IMR-90 (cell line): ENCODE measurements at regions not wholly inside any gene's neighbourhood (a gene's known extent, or its start where the extent isn't known, plus 50 kb on each side); places are given as distances from the start of the nearest gene placed in this dataset.
"Not testable (repeated sequence)": the region's sequence is repeated elsewhere in the genome, so short reads cannot be mapped to it uniquely, and the experiment has no call there.

Experiments used
- ATAC-seq: fragments of 200-7000 bp; cut with Tn5 transposase; 2 replicates; pipeline ENCODE4 v1.9.1; 2020; ENCODE audit warnings: low read depth, mild to moderate bottlenecking, moderate library complexity
- BruUV-seq: library from RNA; stranded (reverse); fragments of 400-500 nt; replicated peaks from 2 replicates; lab custom pipeline; 2021; lab: Mats Ljungman, UMichigan
- CTCF ChIA-PET: fragments of 300-600 bp; formaldehyde crosslinking; extraction: SDS; loops from one replicate; lab custom pipeline; 2021; ENCODE audit warnings: antibody characterized with exemption; lab: Yijun Ruan, JAX
- POLR2A ChIA-PET: fragments of 300-600 bp; sonication (Branson Sonifier 250); formaldehyde crosslinking; loops from one replicate; lab custom pipeline; 2022; ENCODE audit warnings: antibody characterized with exemption; ENCODE audit not compliant: unreplicated experiment; lab: Charles Lee
- DNase-seq: peaks from one replicate; pipeline ENCODE4 v3.0.0; 2013
- H2AFZ ChIP-seq: replicated peaks from 2 replicates; pipeline ENCODE3; 2013; ENCODE audit warnings: low read length, mild to moderate bottlenecking; ENCODE audit not compliant: poor library complexity
- H2AK5ac ChIP-seq: 2 replicates; pipeline ENCODE4 v1.6.1; 2013; ENCODE audit warnings: low read depth, low read length, inconsistent platforms
- H2AK9ac ChIP-seq: replicated peaks from 2 replicates; pipeline ENCODE3; 2013; ENCODE audit warnings: mild to moderate bottlenecking, low read depth, low read length, moderate library complexity; ENCODE audit not compliant: poor library complexity
- H2BK120ac ChIP-seq: 2 replicates; pipeline ENCODE4 v1.6.1; 2013; ENCODE audit warnings: low read depth, low read length, inconsistent platforms
- H2BK15ac ChIP-seq: 3 replicates; pipeline ENCODE4 v1.6.1; 2013; ENCODE audit warnings: low read depth, low read length, inconsistent platforms
- H2BK20ac ChIP-seq: 2 replicates; pipeline ENCODE4 v1.6.1; 2013; ENCODE audit warnings: low read depth, mild to moderate bottlenecking, inconsistent platforms, low read length, moderate library complexity
- H2BK5ac ChIP-seq: 2 replicates; pipeline ENCODE4 v1.6.1; 2013; ENCODE audit warnings: mild to moderate bottlenecking, low read depth, low read length, inconsistent platforms; ENCODE audit not compliant: poor library complexity, severe bottlenecking
- H3K14ac ChIP-seq: replicated peaks from 2 replicates; pipeline ENCODE4 v1.6.1; 2013; ENCODE audit warnings: low read depth, low read length, inconsistent platforms
- H3K18ac ChIP-seq: 2 replicates; pipeline ENCODE4 v1.6.1; 2013; ENCODE audit warnings: low read depth, low read length, control low read depth
- H3K23ac ChIP-seq: 2 replicates; pipeline ENCODE4 v1.6.1; 2013; ENCODE audit warnings: low read depth, low read length, inconsistent platforms
- H3K27ac ChIP-seq: 2 replicates; pipeline ENCODE4 v1.5.1; 2013; ENCODE audit warnings: mild to moderate bottlenecking, control low read depth, low read length; ENCODE audit not compliant: insufficient read depth
- H3K27me3 ChIP-seq: 2 replicates; pipeline ENCODE4 v1.6.1; 2013; ENCODE audit warnings: low read length; ENCODE audit not compliant: control insufficient read depth, insufficient read depth
- H3K36me3 ChIP-seq: 2 replicates; pipeline ENCODE4 v1.6.1; 2013; ENCODE audit warnings: low read length, mixed read lengths; ENCODE audit not compliant: control insufficient read depth, insufficient read depth
- H3K4ac ChIP-seq: 2 replicates; pipeline ENCODE4 v1.6.1; 2013; ENCODE audit warnings: low read depth, low read length, inconsistent platforms
- H3K4me1 ChIP-seq: 2 replicates; pipeline ENCODE4 v1.6.1; 2013; ENCODE audit warnings: low read length, mixed read lengths; ENCODE audit not compliant: control insufficient read depth, insufficient read depth
- H3K4me2 ChIP-seq: 2 replicates; pipeline ENCODE4 v1.6.1; 2013; ENCODE audit warnings: low read depth, mild to moderate bottlenecking, control low read depth, low read length, moderate library complexity
- H3K4me3 ChIP-seq: 2 replicates; pipeline ENCODE4 v1.5.1; 2013; ENCODE audit warnings: low read depth, mild to moderate bottlenecking, control low read depth, low read length, moderate library complexity; ENCODE audit not compliant: insufficient read depth
- H3K56ac ChIP-seq: 2 replicates; pipeline ENCODE4 v1.6.1; 2013; ENCODE audit warnings: low read length, inconsistent platforms; ENCODE audit not compliant: insufficient read depth; ENCODE audit errors: extremely low read depth
- H3K79me1 ChIP-seq, 2 experiments: 2 replicates each; pipeline ENCODE4 v1.6.1; 2013; ENCODE audit warnings: low read length in 2 of 2, inconsistent platforms in 1 of 2, low read depth in 1 of 2
- H3K9ac ChIP-seq: 2 replicates; pipeline ENCODE4 v1.6.1; 2013; ENCODE audit warnings: low read depth, low read length, control low read depth
- H3K9me1 ChIP-seq: 2 replicates; pipeline ENCODE4 v1.6.1; 2013; ENCODE audit warnings: low read length, inconsistent platforms; ENCODE audit not compliant: insufficient read depth
- H3K9me3 ChIP-seq: 2 replicates; pipeline ENCODE4 v1.6.1; 2013; ENCODE audit warnings: low read length; ENCODE audit not compliant: control insufficient read depth, insufficient read depth
- H4K20me1 ChIP-seq: 2 replicates; pipeline ENCODE4 v1.6.1; 2013; ENCODE audit warnings: low read length, inconsistent platforms; ENCODE audit not compliant: insufficient read depth
- H4K5ac ChIP-seq: 2 replicates; pipeline ENCODE4 v1.6.1; 2013; ENCODE audit warnings: mild to moderate bottlenecking, low read depth, low read length, control low read depth
- H4K8ac ChIP-seq, 2 experiments: 2 replicates each; pipeline ENCODE4 v1.6.1; 2013; ENCODE audit warnings: low read depth in 2 of 2, low read length in 2 of 2, control low read depth in 1 of 2, inconsistent platforms in 1 of 2
- H4K91ac ChIP-seq: 2 replicates; pipeline ENCODE4 v1.6.1; 2013; ENCODE audit warnings: low read depth, low read length, inconsistent platforms; ENCODE audit not compliant: insufficient read depth
- WGBS, 2 experiments: methylation state at CpG; one replicate each; pipeline versions ENCODE4 v1.1.5 to v1.1.7; 2013; ENCODE audit warnings: missing lambda C conversion rate in 2 of 2; ENCODE audit not compliant: insufficient read length in 1 of 2; ENCODE audit errors: extremely low coverage in 2 of 2; 5-methylcytosine and 5-hydroxymethylcytosine counted together
- dilution Hi-C: fragments of 300-500 bp; cut with HindIII; formaldehyde crosslinking; loops from one replicate; pipeline ENCODE4 v1.14.3; 2018; ENCODE audit warnings: low sequenced_read_pairs; ENCODE audit not compliant: unreplicated experiment
- in situ Hi-C: fragments of 300-500 bp; cut with MboI; formaldehyde crosslinking; loops from 3 replicates; pipeline ENCODE4 v1.14.3; 2019; ENCODE audit warnings: low sequenced_read_pairs, inconsistent platforms, mixed read lengths
- intact Hi-C: fragments of 100-400 bp; cut with micrococcal nuclease; formaldehyde crosslinking; loops from 2 replicates; pipeline ENCODE4 v1.10.0; 2022

DNA sequence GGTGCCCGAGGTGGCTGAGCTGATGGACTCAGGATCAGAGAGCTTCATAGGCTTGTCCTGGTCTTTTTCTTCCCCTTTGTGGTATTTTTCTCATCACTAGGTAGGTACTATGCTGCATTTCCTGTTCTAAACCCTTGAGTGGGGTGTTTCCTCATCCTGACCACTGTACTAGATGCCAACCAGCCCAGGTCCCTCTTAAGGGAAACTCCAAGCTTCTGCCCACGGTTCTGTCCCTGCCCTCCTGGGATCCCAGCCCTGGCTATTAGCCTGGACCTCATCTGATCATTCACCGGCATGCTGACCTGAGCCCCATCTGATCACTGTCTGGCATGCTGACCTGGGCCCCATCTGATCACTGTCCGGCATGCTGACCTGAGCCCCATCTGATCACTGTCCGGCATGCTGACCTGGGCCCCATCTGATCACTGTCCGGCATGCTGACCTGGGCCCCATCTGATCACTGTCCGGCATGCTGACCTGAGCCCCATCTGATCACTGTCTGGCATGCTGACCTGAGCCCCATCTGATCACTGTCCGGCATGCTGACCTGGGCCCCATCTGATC is 207.6 kb downstream of the NDUFA10 start:
- POLR2A ChIA-PET, BruUV-seq, H2AFZ ChIP-seq, H2BK20ac ChIP-seq, H4K91ac ChIP-seq, H2AK5ac ChIP-seq, H2BK120ac ChIP-seq, H3K27me3 ChIP-seq, H2BK5ac ChIP-seq, DNase-seq, H3K4me3 ChIP-seq, intact Hi-C loops, H3K4me2 ChIP-seq, H3K9ac ChIP-seq, ATAC-seq, H3K4ac ChIP-seq, in situ Hi-C loops, H4K8ac ChIP-seq, H3K27ac ChIP-seq, CTCF ChIA-PET, H2AK9ac ChIP-seq, H3K18ac ChIP-seq, H3K79me1 ChIP-seq, H3K36me3 ChIP-seq, dilution Hi-C loops, H4K20me1 ChIP-seq, H4K5ac ChIP-seq, H2BK15ac ChIP-seq, H3K4me1 ChIP-seq, H3K14ac ChIP-seq, H3K56ac ChIP-seq, H3K23ac ChIP-seq, H3K9me1 ChIP-seq: not testable (repeated sequence)
- peaks cover 40% of the 10 kb centered on the region for H3K9me3 ChIP-seq
- 40% methylated on average over 1 of the region's 8 CpGs; no CpG with 5 or more reads in 1 of the 2 experiments for WGBS, 2 experiments
